GM18861 (cell line): ENCODE measurements at regions not wholly inside any gene's neighbourhood (a gene's known extent, or its start where the extent isn't known, plus 50 kb on each side); places are given as distances from the start of the nearest gene placed in this dataset.
A peak's percentile ranks its signal among the peaks of the same experiment; 100 is the strongest.
"Not testable (repeated sequence)": the region's sequence is repeated elsewhere in the genome, so short reads cannot be mapped to it uniquely, and the experiment has no call there.

Experiments used
- ATAC-seq: cut with Tn5 transposase; IDR thresholded peaks from one replicate; pipeline ENCODE4 v1.9.1; 2021; ENCODE audit not compliant: unreplicated experiment

DNA sequence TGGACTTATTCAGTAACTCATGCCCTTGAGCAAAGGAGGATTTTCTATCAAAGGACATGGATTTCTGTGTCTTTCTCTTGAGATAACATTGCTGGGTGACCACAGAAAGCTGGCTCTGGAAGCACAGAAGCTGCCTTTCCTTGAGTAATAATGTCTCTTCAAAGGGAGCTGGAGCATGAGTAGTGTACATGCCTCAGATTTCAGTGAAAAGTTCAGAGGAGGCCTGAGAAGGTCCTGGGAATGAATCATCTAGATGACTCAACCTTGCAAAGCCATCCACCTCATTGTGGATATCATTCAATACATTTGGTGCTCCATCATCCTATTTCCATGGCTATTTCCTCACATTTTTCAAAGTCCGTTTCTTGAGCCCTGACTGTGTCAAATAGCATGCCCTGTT lies 77.6 kb upstream of the OR4M2 start:
- ATAC-seq, result not testable (repeated sequence)

DNA sequence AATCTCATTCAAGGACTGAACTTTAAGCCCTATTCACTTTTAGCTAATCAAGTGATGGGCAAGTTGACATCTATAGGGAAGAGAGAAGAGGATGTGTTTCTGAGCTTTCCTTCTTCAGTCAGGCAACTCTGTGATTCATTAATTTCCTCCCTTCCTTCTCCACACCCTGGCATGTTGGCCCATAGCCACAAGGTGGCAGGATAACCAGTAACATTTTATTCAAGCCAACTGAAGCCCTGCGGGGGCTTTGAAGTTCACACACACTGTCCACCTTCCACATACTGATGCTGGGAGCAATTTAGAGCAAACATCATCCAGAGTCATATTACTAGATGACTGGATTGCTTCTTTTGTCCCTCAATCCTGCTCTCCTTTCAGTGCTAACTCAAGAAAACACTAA lies 91.2 kb upstream of the OR4M2 start:
- peak; percentile 87 for ATAC-seq

DNA sequence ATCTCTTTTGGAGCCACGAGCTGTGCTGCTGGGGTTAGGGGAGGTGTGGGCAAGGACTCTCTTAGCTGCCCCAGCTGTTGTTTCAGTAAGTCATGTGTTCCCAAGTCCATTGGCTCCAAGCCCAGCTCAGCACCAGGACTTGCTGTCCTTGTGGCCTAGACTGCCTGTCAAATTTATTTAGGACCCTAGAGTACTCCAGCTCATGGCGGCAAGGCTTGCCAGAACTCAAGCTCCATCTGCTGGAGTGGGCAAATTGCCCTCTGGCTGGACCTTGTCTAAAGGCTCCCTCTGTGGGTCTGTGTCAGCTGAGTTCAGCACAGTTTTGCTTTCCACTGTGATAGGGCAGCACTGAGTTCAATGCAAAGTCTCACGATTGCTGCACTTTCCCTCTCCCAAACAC lies 96.5 kb upstream of the OR4M2 start:
- not testable (repeated sequence) for ATAC-seq

DNA sequence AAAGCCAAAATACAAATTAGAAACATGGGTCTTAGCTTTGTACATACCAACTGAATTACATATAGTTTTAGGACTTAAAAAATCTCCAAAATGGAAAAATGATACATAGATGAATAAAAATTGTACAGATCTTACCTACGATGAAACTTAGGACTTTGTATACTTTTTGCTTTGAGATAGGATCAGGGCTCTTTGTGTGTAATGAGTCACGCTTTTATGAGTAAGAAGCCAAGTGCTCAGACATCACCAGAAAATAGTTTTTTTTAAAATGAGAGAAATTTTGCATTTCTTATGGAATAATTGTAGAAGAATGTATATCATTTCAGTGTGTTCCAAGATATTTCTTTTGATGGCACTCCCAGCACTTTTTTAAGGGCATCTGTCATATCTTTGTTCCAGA lies 100.4 kb upstream of the OR4M2 start:
- not testable (repeated sequence) for ATAC-seq

DNA sequence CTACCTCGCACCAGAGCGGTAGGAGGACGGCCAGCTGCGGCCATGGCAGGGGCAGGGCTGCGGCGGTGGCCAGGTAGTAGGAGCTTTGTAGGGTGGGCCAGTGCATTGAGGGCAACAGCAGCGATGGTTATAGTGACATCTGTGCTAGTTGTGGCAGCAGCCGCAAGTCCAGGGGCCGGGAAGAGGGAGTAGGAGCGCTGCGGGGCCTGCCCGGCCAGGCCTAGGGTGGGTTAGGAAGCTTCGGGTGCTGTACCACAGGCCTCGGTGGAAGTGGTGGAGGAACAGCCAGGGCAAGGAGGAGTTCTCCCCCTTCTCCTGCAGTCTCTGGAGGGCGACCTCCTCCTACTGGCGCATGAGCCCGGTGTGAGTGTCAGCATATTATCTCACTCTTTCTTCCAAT lies 76.2 kb upstream of the POTEB start:
- not testable (repeated sequence) for ATAC-seq

DNA sequence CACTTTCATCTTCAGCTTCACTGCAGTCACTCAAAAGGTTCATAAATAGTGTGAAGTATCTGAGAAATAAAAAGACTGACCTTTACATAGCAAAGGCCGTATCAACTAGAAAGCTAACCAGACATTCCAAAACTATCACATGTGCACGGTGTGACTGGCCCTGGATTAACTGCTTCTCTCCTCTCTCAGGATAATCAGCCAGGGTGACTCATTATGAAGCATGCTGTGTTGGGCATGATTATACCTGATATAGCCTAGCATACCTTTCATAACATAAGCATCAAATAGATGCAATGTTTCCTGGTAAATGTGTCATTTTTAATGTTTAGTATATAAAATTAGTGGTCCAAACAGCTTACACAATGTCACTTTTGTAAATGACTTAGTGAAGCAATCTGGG lies 62.8 kb upstream of the POTEB start:
- not testable (repeated sequence) for ATAC-seq
